ENCODE measurements at regions not wholly inside any gene's neighbourhood (a gene's known extent, or its start where the extent isn't known, plus 50 kb on each side); places are given as distances from the start of the nearest gene placed in this dataset.

DNA sequence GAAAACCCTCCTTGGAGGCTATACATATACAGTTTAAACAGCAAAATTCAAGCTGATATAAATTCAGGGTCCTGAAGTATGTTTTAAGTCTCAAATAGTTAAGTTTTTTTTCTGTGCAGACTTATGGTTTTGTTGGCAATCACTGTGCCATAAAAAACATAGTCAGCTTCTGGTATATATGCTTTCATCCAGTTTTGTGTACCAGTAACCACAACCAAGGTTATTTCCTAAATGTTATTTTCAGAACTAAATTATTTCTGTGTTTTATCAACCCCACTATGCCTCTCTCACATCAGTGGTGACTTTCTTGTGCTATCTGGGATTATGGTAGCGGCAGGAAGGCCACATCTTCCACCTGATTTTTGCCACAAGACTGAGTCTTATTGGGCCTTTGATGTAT lies 107.7 kb upstream of the SMARCA2 start:
- TF ChIP-seq POLR2AphosphoS5 (IDR thresholded peaks at IDR 0.05; ENCODE audit: borderline replicate concordance, low read depth, low read length) (no peak), EZH2 (IDR thresholded peaks at IDR 0.05) (no peak), FOXP2 (optimal IDR thresholded peaks at IDR 0.05; ENCODE audit: control extremely low read depth, extremely low read length, insufficient read depth) (no peak)
